NCI-H524 treated with DMSO at 0.1 percent for 48 hours (cell line): ENCODE measurements at regions not wholly inside any gene's neighbourhood (a gene's known extent, or its start where the extent isn't known, plus 50 kb on each side); places are given as distances from the start of the nearest gene placed in this dataset.
A peak's percentile ranks its signal among the peaks of the same experiment; 100 is the strongest.

Experiments
- DNase-seq: peaks from one replicate; lab custom pipeline; 2025; lab: John Stamatoyannopoulos, UW

GRCh38 chr5:10876006-10876744 lies 115.1 kb upstream of the DAP start:
- no peak for DNase-seq

- no peak for DNase-seq
Observed at GRCh38 chr5:10875201-10875768, 114.3 kb upstream of the DAP start.

GRCh38 chr5:10874541-10874940 lies 113.5 kb upstream of the DAP start:
- peak; percentile 30 for DNase-seq

- no peak for DNase-seq
Observed at GRCh38 chr5:10870791-10871190, 109.8 kb upstream of the DAP start.

- no peak for DNase-seq
Observed at GRCh38 chr5:10868956-10869355, 107.9 kb upstream of the DAP start.

GRCh38 chr5:10867389-10868303 lies 106.6 kb upstream of the DAP start:
- no peak for DNase-seq

- no peak for DNase-seq
Observed at GRCh38 chr5:10866913-10867312, 105.9 kb upstream of the DAP start.

- DNase-seq, result peak; percentile 23
Observed at GRCh38 chr5:10863763-10864383, 102.8 kb upstream of the DAP start.

GRCh38 chr5:10862085-10862484 lies 101.1 kb upstream of the DAP start:
- no peak for DNase-seq

- DNase-seq, result no peak
Observed at GRCh38 chr5:10861423-10861790, 100.4 kb upstream of the DAP start.

GRCh38 chr5:10860645-10861422 lies 99.8 kb upstream of the DAP start:
- no peak for DNase-seq

- DNase-seq, result no peak
Observed at GRCh38 chr5:10860196-10860543, 99.1 kb upstream of the DAP start.

- no peak for DNase-seq
Observed at GRCh38 chr5:10859393-10860195, 98.6 kb upstream of the DAP start.

- no peak for DNase-seq
Observed at GRCh38 chr5:10858945-10859344, 97.9 kb upstream of the DAP start.

GRCh38 chr5:10858307-10858706 lies 97.3 kb upstream of the DAP start:
- DNase-seq, result no peak

GRCh38 chr5:10857338-10857733 lies 96.3 kb upstream of the DAP start:
- DNase-seq, result no peak

GRCh38 chr5:10856683-10857337 lies 95.8 kb upstream of the DAP start:
- DNase-seq, result no peak

GRCh38 chr5:10856071-10856470 lies 95.0 kb upstream of the DAP start:
- no peak for DNase-seq

GRCh38 chr5:10854506-10855277 lies 93.7 kb upstream of the DAP start:
- DNase-seq, result no peak

GRCh38 chr5:10853154-10853553 lies 92.1 kb upstream of the DAP start:
- no peak for DNase-seq
